H1 (cell line): ENCODE measurements at regions not wholly inside any gene's neighbourhood (a gene's known extent, or its start where the extent isn't known, plus 50 kb on each side); places are given as distances from the start of the nearest gene placed in this dataset.

Experiments
- EGR1 ChIP-seq: IDR thresholded peaks from 2 replicates; pipeline ENCODE4 v1.6.1; 2011; ENCODE audit warnings: low read depth, low read length, borderline replicate concordance
- FOSL1 ChIP-seq: IDR thresholded peaks from 2 replicates; pipeline ENCODE4 v1.6.1; 2011; ENCODE audit warnings: mild to moderate bottlenecking, low read depth, low read length, moderate library complexity; ENCODE audit not compliant: insufficient read depth
- TF ChIP-seq, protein P1 (sequence below): IDR thresholded peaks from 2 replicates; pipeline ENCODE4 v1.6.1; 2012; ENCODE audit warnings: low read length, inconsistent platforms

- TF ChIP-seq, protein P1, sequence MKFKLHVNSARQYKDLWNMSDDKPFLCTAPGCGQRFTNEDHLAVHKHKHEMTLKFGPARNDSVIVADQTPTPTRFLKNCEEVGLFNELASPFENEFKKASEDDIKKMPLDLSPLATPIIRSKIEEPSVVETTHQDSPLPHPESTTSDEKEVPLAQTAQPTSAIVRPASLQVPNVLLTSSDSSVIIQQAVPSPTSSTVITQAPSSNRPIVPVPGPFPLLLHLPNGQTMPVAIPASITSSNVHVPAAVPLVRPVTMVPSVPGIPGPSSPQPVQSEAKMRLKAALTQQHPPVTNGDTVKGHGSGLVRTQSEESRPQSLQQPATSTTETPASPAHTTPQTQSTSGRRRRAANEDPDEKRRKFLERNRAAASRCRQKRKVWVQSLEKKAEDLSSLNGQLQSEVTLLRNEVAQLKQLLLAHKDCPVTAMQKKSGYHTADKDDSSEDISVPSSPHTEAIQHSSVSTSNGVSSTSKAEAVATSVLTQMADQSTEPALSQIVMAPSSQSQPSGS: no peak
- TF ChIP-seq EGR1: no peak
- no peak for TF ChIP-seq FOSL1
Measured at GRCh38 chr3:147544290-147544689, 135.1 kb downstream of the ZIC1 start (continued).
